ENCODE measurements at regions not wholly inside any gene's neighbourhood (a gene's known extent, or its start where the extent isn't known, plus 50 kb on each side); places are given as distances from the start of the nearest gene placed in this dataset.

GRCh38 chr1:67575861-67576260, 109.1 kb upstream of the GADD45A start:
- TF ChIP-seq CTCF (IDR thresholded peaks at IDR 0.05) (no peak), POLR2AphosphoS5 (IDR thresholded peaks at IDR 0.05; ENCODE audit: low read depth, low read length) (no peak), SIN3A (IDR thresholded peaks at IDR 0.05; ENCODE audit: borderline replicate concordance, insufficient read depth, low read depth, low read length) (no peak)
